OCI-LY3 (cell line): ENCODE measurements at regions not wholly inside any gene's neighbourhood (a gene's known extent, or its start where the extent isn't known, plus 50 kb on each side); places are given as distances from the start of the nearest gene placed in this dataset.
"Not testable (repeated sequence)": the region's sequence is repeated elsewhere in the genome, so short reads cannot be mapped to it uniquely, and the experiment has no call there.

Experiments
- H2AFZ ChIP-seq: fragments of 200-600, 300-600 bp; shearing (Covaris generic); 2 replicates; pipeline ENCODE4 v1.6.0; 2014; ENCODE audit warnings: antibody characterized with exemption, low read depth, low read length
- H3K27ac ChIP-seq: fragments of 200-600, 300-600 bp; sonication (generic); 2 replicates; pipeline ENCODE4 v1.5.1; 2014; ENCODE audit warnings: mild to moderate bottlenecking, low read length, moderate library complexity, mixed read lengths
- H3K27me3 ChIP-seq: fragments of 200-600, 300-600 bp; sonication (generic); 2 replicates; pipeline ENCODE4 v1.6.1; 2014; ENCODE audit warnings: low read depth, low read length, mixed read lengths
- H3K36me3 ChIP-seq: fragments of 200-600, 300-600 bp; sonication (generic); replicated peaks from 2 replicates; pipeline ENCODE3; 2014; ENCODE audit warnings: low read depth, low read length, mixed read lengths
- H3K4me1 ChIP-seq: fragments of 300-600, 200-600 bp; sonication (generic); 2 replicates; pipeline ENCODE4 v1.6.1; 2014; ENCODE audit warnings: low read length, mixed read lengths
- H3K4me2 ChIP-seq: fragments of 200-600, 300-600 bp; sonication (generic); 2 replicates; pipeline ENCODE4 v1.6.1; 2014; ENCODE audit warnings: low read length, mixed read lengths
- H3K4me3 ChIP-seq: fragments of 300-600, 200-600 bp; sonication (generic); 2 replicates; pipeline ENCODE4 v1.5.1; 2014; ENCODE audit warnings: antibody characterized with exemption, mild to moderate bottlenecking, low read length, moderate library complexity
- H3K79me2 ChIP-seq: fragments of 300-600, 200-600 bp; shearing (Covaris generic); 2 replicates; pipeline ENCODE4 v1.6.1; 2014; ENCODE audit warnings: mild to moderate bottlenecking, low read length, mixed read lengths
- H3K9ac ChIP-seq: fragments of 300-600, 200-600 bp; shearing (Covaris generic); 2 replicates; pipeline ENCODE4 v1.6.0; 2014; ENCODE audit warnings: mild to moderate bottlenecking, low read length, moderate library complexity
- H3K9me3 ChIP-seq: fragments of 200-600, 300-600 bp; shearing (Covaris generic); 2 replicates; pipeline ENCODE4 v1.6.1; 2014; ENCODE audit warnings: low read length, mixed read lengths; ENCODE audit not compliant: insufficient read depth
- H4K20me1 ChIP-seq: fragments of 200-600, 300-600 bp; sonication (generic); 2 replicates; pipeline ENCODE4 v1.6.1; 2016; ENCODE audit warnings: low read length, mixed read lengths; ENCODE audit not compliant: insufficient read depth
- CTCF ChIP-seq: fragments of 200-600, 300-600 bp; sonication (generic); IDR thresholded peaks from 2 replicates; pipeline ENCODE4 v1.5.1; 2014; ENCODE audit warnings: antibody characterized with exemption, low read length, low read depth
- EZH2phosphoT487 ChIP-seq: fragments of 200-600 bp; shearing (Covaris generic); IDR thresholded peaks from 2 replicates; pipeline ENCODE4 v1.6.1; 2018; ENCODE audit warnings: antibody characterized with exemption, mixed run types, low read depth

- Histone ChIP-seq H2AFZ (no peak overlapping the region), H4K20me1 (no peaks in the 10 kb centered on the region), H3K9me3 (no peaks in the 10 kb centered on the region), H3K27ac (no peak overlapping the region), H3K9ac (no peak overlapping the region), H3K27me3 (peaks cover 7% of the 10 kb centered on the region), H3K4me1 (peaks cover 6% of the 10 kb centered on the region; the same call in 1 of the 2 replicates), H3K4me2 (no peak overlapping the region), H3K79me2 (no peaks in the 10 kb centered on the region), H3K4me3 (no peak overlapping the region), H3K36me3 (no peaks in the 10 kb centered on the region)
- TF ChIP-seq CTCF (no peak), EZH2phosphoT487 (no peak)
Observed at GRCh38 chr12:131511391-131511802, 199.5 kb upstream of the SFSWAP start.

GRCh38 chr12:131511803-131512561 is 198.9 kb upstream of the SFSWAP start:
- H2AFZ ChIP-seq, result no peak overlapping the region
- no peaks in the 10 kb centered on the region for H3K79me2 ChIP-seq
- peaks cover 6% of the 10 kb centered on the region; the same call in 1 of the 2 replicates for H3K4me1 ChIP-seq
- TF ChIP-seq CTCF (no peak), EZH2phosphoT487 (no peak)
- H3K27me3 ChIP-seq, result peaks cover 7% of the 10 kb centered on the region
- no peak overlapping the region for H3K27ac ChIP-seq
- H3K36me3 ChIP-seq, result no peaks in the 10 kb centered on the region
- no peak overlapping the region for H3K4me3 ChIP-seq
- no peaks in the 10 kb centered on the region for H3K9me3 ChIP-seq
- no peak overlapping the region for H3K4me2 ChIP-seq
- no peak overlapping the region for H3K9ac ChIP-seq
- H4K20me1 ChIP-seq, result no peaks in the 10 kb centered on the region

- no peak for TF ChIP-seq EZH2phosphoT487
- no peak for TF ChIP-seq CTCF
- H2AFZ ChIP-seq, result no peak overlapping the region
- no peaks in the 10 kb centered on the region for H3K79me2 ChIP-seq
- H4K20me1 ChIP-seq, result no peaks in the 10 kb centered on the region
- H3K36me3 ChIP-seq, result no peaks in the 10 kb centered on the region
- no peak overlapping the region for H3K4me2 ChIP-seq
- H3K9me3 ChIP-seq, result no peaks in the 10 kb centered on the region
- no peaks in the 10 kb centered on the region; the same call in 1 of the 2 replicates for H3K27me3 ChIP-seq
- no peak overlapping the region for H3K27ac ChIP-seq
- no peak overlapping the region for H3K9ac ChIP-seq
- H3K4me3 ChIP-seq, result no peak overlapping the region
- H3K4me1 ChIP-seq, result peaks cover 6% of the 10 kb centered on the region; the same call in 1 of the 2 replicates
Observed at GRCh38 chr12:131513606-131514005, 197.3 kb upstream of the SFSWAP start.

- not testable (repeated sequence) for H3K4me3 ChIP-seq, H4K20me1 ChIP-seq, H3K36me3 ChIP-seq, H3K9ac ChIP-seq, H3K4me1 ChIP-seq, H3K27me3 ChIP-seq, H3K79me2 ChIP-seq, H3K27ac ChIP-seq, H3K4me2 ChIP-seq, H2AFZ ChIP-seq, H3K9me3 ChIP-seq
Observed at GRCh38 chr12:131520553-131520952, 190.3 kb upstream of the SFSWAP start.
